ENCODE measurements at regions not wholly inside any gene's neighbourhood (a gene's known extent, or its start where the extent isn't known, plus 50 kb on each side); places are given as distances from the start of the nearest gene placed in this dataset.
"Not testable (repeated sequence)": the region's sequence is repeated elsewhere in the genome, so short reads cannot be mapped to it uniquely, and the experiment has no call there.

DNA sequence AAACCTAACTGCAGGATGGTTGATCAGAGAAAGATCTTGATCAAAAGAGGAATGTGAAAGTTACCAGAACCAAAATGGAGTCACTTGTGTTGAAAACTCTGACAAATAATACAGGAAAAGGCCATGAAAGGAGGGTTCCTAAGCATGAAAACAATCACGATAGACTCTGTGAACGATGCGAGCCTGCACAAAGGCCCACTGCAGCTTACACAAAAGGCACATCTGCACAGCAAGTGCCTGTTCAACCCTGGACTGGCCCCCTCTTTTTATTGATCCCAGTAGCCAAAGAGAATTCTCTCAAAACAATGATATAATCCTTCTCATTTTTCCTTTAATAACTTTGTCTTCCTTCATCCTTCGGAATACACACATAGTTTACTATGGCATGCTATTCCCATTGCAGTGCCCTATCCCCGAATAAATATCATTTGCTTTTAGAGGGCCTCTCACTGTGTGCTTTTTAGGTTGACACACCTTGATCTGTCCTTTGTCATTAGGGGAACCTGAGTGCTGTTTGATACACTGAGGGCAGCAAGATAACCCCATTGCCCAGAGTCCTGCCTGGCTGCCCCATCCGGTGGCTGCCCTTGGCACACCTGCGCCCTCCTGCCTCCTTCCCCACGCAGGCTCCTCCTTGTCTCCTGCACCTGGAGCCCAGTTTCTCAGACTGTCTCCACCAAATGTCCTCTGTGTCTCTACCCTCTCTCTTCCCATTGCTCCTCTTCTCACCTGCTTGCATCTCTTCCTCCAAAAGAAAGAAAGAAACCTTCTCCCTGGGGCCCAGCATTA, 98.3 kb upstream of the FRMD1 start:
- no peak for DNase-seq (ENCODE audit: low read depth)

DNA sequence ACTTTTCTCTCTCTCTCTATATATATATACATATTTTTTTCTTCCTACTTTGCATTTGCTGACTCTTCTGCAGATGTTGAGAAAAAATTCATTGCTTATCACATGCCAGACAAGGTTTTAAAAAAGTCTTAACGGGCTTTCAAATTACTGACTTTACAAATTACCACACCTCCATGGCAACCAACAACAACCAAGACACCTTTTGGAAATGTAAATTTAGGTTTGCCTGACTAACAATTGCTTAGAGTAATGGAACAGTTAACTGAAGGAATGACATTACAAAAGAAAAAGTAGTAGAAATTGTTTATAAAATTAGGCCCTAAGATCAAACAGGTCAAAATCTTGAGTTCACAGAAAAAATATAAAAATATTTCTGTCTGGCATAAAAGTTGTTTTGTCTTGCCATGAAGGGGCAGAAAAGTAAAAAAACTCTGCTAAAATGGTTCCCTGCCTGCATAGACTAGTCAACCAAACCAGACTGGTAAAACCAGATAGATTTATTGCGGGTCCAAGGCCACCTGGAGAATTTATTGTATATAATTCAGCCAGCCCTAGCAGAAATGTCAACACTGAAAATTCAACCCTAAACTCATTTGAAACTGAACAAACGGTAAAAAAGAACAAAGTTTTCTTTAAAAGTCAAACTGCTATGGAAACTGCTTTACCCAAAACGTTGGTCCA, 92.8 kb upstream of the FRMD1 start:
- DNase-seq (ENCODE audit: low read depth), result no peak

DNA sequence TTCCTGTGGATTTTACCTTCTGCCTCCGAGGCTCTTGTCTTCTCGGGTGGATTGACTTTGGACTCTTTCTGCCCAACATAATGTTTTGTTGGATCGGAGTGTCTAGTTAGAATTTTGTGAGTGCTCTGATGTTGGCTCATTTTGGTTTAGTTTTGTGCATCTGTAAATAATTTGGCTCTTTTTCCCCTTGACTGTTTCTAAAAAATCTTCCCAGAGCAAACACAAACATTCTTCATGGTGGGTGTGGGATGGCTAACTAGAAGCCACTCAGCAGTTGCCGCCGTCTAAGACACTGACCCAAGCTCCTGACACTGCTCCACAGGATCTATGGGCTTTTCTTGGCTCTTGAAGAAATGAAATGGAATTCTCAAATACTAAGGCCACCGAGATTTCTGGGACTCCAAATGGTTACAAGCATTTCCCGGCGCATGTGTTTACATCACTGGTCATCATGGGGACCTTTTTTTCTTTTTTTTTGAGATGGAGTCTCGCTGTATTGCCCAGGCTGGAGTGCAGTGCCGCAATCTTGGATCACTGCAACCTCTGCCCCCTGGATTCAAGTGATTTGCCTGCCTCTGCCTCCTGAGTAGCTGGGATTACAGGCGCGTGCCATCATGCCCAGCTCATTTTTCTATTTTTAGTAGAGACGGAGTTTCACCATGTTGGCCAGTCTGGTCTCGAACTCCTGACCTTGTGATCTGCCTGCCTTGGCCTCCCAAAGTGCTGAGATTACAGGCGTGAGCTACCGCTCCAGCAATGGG, 92.0 kb upstream of the FRMD1 start:
- no peak for DNase-seq (ENCODE audit: low read depth)

DNA sequence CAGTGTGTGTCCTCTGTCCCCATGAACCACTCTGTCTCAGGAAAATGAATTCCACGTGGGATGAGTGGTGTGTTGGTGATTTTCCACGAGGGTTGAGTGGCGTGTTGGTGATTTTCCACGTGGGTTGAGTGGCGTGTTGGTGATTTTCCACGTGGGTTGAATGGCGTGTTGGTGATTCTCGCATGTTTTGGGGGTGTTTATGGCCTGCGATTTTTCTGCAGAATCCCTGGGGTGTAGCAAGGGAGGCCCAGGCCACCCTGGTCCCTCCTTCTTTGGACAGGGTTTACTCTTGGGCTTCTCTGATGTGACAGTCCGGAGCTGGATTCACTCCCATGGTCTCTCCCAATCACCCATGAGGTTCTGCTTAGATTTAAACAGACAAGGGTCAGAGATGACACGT, 90.6 kb upstream of the FRMD1 start:
- DNase-seq (ENCODE audit: low read depth), result no peak

DNA sequence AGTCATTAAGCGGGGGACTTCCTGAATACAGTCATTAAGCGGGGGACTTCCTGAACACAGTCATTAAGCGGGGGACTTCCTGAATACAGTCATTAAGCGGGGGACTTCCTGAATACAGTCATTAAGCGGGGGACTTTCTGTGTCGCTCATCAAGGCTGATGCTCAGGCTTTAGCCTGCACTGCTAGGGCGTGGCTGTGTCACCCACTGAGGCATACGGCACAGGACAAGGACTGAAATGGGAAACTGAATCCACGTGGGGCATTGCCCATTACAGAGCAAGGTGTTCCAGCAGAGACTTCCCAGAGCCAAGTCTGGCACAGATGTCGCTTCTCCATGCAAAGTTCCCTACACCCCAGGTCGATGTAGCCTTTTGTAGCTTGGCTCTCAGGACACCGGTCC, 89.9 kb upstream of the FRMD1 start:
- not testable (repeated sequence) for DNase-seq (ENCODE audit: low read depth)

DNA sequence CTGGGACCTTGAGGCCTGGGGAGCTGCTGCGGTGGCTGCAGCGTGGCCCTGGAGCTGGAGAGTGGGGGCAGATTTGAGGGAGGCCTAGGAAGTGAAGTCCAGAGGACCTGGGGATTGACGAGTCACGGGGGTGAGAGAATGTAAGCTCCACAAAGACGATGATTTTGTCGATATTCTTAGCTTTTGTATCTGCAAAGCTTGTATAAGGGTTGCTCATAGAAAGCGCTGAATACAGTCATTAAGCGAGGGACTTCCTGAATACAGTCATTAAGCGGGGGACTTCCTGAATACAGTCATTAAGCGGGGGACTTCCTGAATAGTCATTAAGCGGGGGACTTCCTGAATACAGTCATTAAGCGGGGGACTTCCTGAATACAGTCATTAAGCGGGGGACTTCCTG, 89.3 kb upstream of the FRMD1 start:
- DNase-seq (ENCODE audit: low read depth), result not testable (repeated sequence)

DNA sequence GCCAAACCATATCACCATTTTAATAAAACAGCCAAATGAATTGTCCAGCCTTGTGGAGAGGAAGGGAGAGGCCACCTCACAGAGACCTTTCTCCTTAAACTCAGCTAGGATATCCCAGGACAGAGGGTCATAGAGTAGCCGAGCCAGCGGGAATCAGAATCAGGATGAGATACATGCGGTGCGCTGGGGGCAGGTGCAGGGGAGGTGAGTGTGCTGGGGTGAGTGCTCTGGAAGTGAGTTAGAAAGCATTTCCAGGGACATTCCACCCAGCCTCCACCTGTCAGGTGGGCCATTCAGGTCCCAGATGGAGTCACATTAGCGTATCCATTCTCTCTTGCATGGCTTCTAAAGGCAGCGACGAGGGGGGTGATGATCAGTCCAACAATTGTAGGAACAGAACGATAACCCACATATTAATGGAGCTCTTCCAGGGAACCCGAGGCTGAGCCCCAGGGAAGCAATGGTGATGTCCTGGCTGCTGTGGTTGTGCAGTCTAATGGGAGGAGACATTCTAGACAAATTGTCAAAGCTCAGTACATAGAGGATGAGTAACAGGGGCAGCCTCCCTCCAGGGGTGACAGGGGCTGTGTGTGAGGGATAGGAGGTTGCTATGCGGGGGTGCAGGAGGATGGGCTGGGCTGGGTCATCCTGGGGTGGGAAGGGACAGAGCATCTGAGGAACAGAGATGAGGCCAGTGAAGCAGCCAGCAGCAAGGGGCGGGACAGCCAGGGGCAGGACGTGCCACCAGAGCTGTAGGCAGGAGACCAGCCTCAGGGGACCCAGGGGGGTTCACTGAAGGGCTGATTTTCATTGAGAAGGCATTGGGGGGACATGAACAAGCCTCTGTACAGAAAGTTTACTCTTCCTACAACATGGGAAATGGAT, 88.7 kb upstream of the FRMD1 start:
- no peak for DNase-seq (ENCODE audit: low read depth)

DNA sequence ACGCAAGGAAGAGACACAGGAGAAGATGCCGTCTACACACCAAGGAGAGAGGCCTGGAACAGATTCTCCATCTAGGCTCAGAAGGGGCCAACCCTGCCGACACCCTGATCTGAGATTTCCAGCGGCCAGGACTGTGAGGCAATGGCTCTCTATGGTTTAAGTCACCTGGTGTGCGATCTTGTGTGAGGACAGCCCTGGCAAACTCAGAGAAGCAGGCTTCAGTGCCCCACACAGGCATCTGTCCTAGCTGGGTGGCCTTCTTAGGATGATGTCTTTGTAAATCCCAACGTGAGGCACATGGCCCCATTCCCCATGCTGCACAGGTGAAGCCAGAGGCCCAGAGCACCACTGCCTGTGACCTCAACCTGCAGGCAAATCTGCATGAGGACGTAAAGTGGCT, 87.6 kb upstream of the FRMD1 start:
- DNase-seq (ENCODE audit: low read depth), result no peak

DNA sequence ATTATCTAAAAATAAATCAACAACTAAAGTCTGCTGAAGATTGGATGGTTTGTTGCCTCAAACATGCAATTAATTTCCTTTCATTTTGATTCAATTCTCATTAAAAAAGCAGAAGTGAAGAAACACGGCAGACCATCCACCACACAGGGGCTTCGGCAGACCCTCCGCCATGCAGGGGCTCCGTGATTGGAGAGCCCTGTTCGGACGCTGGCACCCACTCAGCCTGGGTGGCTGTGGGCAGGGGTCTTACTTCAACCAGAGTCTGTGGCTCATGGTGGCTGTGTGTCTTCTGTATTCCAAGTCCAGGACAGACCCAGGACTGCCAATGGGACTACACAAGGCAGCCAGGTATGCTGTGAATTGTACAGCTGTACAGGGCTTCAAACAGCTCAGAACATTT, 86.9 kb upstream of the FRMD1 start:
- DNase-seq (ENCODE audit: low read depth), result no peak

DNA sequence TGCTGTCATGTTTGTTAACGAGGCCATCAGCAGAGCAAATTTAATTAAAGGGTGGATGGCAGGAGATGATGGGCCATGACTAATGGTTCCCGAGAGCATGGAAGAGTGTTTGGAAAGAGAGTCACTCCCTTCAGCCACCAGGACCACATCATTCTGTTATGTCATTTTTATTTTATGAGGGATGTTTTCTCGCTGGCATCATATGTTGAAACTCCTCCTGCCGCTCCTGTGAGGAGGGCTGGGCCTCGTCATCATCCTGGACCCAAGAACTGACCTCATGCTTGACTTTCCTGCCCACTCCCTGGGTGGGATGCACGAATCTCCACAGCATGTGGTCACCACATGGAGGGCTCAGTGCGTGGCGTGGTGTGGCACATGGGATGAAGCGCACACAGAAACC, 86.4 kb upstream of the FRMD1 start:
- DNase-seq (ENCODE audit: low read depth), result no peak

DNA sequence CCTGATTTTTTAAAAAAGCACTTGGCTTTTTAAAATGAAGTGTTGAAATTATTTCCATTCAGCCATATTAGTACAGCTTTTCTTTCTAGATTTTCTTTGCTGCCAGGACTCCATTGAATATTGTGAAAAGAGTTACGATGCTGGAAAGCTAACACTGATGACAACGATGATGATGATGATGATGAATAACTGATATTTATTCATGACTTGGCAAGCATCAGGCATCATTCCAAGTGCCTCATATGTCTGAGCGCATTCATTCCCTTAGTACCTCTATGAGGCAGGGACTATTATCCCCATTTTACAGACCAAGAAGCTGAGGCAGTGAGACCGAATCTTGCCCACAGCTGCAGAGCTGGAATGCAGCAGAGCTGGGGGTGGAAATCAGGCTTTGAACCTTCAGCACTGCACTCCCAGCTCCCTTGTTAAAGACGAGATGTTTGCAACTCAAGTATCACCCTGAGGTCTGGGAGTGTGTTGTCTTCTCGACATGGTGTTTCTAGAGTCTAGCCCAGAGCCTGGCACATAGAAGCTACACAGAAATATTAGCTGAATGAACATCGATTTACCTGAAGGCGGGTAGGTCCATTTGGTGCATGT, 85.5 kb upstream of the FRMD1 start:
- no peak for DNase-seq (ENCODE audit: low read depth)

DNA sequence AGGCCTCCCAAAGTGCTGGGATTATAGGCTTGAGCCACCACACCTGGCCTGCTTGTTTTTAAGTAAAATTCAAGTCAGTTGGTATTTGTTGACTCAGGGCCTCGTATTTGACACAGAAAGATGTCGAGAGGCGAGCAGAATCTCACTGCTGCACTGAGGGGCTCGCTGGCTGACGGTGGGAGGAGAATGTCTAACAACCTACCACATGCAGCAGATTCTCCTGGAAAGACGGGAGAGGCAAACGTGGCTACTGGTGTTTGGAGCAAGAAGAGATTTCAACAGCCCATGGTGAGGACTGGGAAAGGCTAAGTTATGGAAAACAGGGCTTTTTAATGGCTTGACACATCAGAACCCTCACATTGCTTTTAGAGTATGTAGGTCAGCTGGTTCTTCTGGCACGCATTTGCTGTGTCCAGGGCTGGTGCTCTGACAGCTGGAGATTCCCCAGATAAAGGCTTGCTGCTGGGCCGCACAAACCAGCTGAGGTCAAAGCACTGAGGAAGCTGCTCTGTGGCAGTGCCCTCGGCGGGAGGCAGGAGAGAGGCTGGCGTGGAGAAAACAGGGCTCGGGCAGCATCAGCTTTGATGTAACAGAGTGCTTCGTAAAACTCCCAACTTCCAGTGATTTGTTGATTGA, 84.2 kb upstream of the FRMD1 start:
- DNase-seq (ENCODE audit: low read depth), result no peak

DNA sequence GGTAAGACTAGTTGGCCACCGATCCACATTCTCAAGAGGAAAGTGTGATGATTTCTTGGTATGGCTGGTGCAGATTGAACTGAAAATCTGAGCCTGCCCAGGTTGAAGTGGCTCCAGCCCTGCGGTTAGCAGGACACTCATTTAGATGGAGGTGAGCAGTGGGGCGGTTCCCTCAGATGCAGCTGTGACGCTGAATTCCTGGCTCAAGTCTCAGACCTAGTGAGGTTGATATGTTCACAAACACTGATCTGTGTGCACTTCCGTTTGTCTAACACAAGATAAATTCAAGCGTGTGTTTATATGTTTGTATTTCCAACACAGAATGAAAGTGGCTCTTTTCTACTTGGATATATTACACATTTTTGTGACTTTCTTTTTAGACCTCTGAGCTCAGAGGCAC, 83.4 kb upstream of the FRMD1 start:
- no peak for DNase-seq (ENCODE audit: low read depth)

DNA sequence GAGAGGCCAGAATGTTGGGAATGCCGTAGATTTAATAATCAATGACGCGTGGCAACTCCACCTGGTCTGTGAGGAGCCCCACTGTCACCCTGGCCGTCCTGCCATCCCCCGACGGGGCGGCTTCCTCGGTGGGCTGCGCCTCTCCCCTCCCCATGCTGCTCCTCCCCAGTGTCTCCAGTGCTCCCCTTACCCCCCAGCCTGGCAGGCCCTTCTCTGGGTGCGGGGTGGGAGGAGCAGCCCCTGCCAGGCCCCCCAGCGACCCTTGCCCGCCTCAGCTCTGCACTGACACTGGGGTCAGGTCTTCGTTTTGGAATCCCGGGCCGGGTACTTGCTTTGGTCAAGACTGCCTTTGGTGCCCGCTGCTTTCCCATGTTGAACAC, 82.3 kb upstream of the FRMD1 start:
- no peak for DNase-seq (ENCODE audit: low read depth)

DNA sequence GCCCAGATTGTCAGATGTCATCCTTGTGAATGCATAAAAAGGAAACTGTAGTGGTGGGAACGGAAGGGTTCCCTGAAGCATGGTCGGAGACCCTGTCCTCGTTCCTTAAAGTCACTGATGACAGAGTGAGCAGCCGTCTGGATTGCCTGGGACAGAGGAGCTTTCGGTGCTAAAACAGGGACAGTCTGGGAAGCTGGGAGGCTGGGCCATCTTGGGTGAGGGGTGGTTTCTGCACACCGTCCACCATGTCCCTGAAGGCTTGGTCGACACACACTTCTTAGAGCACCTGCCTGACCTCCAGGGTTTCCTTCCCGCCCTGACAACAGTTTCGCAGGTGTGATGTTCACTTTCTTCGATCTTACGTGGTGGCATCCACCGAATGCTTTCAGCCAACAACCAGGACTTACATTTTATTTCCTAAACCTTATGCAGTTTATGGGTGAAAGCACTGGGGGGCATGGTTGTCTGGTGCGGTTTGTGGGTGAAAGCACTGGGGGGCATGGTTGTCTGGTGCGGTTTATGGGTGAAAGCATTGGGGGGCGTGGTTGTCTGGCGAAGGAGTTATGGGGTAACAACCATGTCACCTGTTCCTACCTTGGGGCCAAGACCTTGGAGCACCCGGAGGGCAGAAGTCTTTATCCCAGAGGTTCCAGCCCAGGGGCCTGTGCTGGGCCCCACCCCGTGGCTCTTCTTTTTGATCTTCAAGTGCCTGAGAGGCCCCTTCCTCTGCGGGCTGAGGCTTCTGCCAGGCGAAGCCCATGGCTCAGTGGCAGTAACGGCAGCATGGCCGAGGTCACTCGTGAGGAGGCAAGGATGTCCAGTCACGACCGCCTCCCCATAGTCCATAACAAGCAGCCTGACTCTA, 81.7 kb upstream of the FRMD1 start:
- DNase-seq (ENCODE audit: low read depth), result no peak

DNA sequence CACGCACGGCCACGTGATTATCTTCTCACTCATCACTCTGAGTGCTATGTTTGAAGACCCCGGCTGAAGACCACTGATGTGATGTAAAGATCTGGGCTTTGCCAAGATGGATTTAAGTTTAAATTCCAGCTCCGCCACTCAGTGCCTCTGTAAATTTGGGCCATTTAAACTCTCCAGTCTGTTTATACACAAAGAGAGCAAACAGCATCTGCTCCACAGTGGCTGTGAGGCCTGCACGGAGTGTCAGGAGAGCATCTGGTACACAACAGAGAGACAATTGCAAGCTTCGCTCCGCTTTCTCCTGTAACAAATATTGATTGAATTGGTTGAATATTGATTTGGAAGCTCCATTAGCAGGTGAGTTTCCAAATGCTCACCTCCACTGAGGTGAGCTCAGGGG, 80.5 kb upstream of the FRMD1 start:
- DNase-seq (ENCODE audit: low read depth), result no peak

DNA sequence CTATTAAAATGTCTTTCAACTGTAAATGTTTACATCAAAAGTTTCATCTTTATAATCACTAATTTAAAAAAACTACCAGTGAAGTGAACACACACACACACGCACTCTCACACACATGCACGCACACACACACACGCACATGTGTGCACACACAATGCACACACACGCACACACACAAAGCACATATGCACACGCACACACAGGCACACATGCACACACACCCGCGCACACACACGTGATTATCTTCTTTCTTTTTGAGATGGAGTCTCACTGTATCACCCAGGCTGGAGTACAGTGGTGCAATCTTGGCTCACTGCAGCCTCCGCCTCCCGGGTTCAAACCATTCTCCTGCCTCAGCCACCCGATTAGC, 80.0 kb upstream of the FRMD1 start:
- DNase-seq (ENCODE audit: low read depth), result no peak

DNA sequence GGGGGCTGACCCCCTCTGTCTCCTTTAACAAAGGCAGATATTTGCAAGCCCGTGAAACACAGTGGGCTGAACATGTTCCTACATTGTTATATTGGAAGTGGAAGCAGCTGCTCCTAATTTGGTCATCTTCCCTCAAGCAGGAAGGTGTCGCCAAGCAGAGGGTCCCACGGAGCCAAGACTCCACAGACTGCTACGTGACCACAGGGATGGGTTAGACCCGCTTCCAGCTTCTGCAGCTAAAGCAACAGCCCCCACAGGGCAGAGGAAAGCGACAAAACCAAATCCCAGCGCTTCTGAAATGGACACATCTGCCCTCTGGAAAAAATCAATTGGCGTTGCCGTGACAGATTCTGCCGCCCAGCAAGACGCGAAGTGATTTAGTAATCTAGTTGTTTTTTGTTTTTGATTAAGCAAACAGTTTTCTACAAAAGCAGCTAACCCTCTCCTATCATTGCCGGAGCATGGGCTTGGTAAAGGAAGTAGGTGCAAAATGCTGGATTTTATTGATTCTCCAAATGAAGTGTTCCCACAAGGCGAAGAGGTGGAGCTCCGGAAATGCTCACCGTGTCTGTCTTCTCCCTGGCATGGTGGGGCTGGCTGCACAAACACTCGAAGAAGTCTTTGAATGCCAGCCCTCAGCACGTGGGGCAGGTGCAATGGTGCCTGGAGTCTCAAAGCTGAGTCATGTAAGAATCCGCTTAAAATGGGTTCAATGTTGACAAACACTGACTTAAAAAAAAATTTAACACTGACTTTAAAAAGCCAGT, 79.4 kb upstream of the FRMD1 start:
- no peak for DNase-seq (ENCODE audit: low read depth)

Data from fibroblast of gingiva (primary cell).